GM12892 (cell line): ENCODE measurements at regions not wholly inside any gene's neighbourhood (a gene's known extent, or its start where the extent isn't known, plus 50 kb on each side); places are given as distances from the start of the nearest gene placed in this dataset.

Source experiments
- POLR2A ChIP-seq: IDR thresholded peaks from 2 replicates; pipeline ENCODE4 v1.6.1; 2011; ENCODE audit warnings: low read depth, low read length, control low read depth
- POLR2AphosphoS5 ChIP-seq: IDR thresholded peaks from 2 replicates; pipeline ENCODE4 v1.6.1; 2011; ENCODE audit warnings: low read depth, low read length, control low read depth
- TAF1 ChIP-seq: IDR thresholded peaks from 2 replicates; pipeline ENCODE4 v1.6.1; 2011; ENCODE audit warnings: low read depth, mild to moderate bottlenecking, control low read depth, low read length, borderline replicate concordance

DNA sequence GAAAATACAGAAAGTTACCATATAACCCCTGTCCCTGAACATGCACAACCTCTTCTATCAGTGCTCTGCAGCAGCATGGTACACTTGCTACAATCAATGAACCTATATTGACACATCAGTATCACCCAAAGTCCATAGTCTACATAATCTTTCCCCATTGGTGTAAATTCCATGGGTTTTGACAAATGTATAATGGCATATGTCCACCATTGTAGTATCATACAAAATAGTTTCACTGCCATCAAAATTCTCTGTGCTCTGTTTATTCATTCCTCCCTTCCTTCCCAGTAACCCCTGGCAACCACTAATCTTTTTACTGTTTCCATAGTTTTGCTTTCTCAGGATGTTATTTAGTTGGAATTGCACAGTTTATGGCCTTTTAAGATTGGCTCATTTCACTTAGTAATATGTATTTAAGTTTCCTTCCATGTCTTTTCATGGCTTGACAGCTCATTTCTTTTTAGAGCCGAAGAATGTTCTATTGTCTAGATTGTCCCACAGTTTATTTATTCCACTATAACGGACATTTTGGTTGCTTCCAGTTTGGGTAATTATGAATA, 1707.0 kb downstream of the EFNA5 start:
- TF ChIP-seq POLR2A (no peak), POLR2AphosphoS5 (no peak), TAF1 (no peak)
